Ectodermal cell (in vitro differentiated cells): ENCODE measurements at regions not wholly inside any gene's neighbourhood (a gene's known extent, or its start where the extent isn't known, plus 50 kb on each side); places are given as distances from the start of the nearest gene placed in this dataset.
"Not testable (repeated sequence)": the region's sequence is repeated elsewhere in the genome, so short reads cannot be mapped to it uniquely, and the experiment has no call there.

ENCODE experiments used
- H3K27ac ChIP-seq: 2 replicates; pipeline ENCODE4 v1.7.0; 2013; ENCODE audit warnings: mild to moderate bottlenecking, low read depth, low read length; ENCODE audit not compliant: insufficient read depth, poor library complexity, severe bottlenecking
- H3K27me3 ChIP-seq: 2 replicates; pipeline ENCODE4 v1.7.0; 2013; ENCODE audit warnings: mild to moderate bottlenecking, low read length; ENCODE audit not compliant: insufficient read depth, control insufficient read depth, poor library complexity, severe bottlenecking
- H3K36me3 ChIP-seq: one replicate; pipeline ENCODE4 v1.7.0; 2013; ENCODE audit warnings: low read length; ENCODE audit not compliant: control insufficient read depth, insufficient read depth
- H3K4me1 ChIP-seq: one replicate; pipeline ENCODE4 v1.7.0; 2013; ENCODE audit warnings: low read length; ENCODE audit not compliant: control insufficient read depth, insufficient read depth
- H3K4me3 ChIP-seq: 2 replicates; pipeline ENCODE4 v1.7.0; 2013; ENCODE audit warnings: low read depth, low read length, control low read depth; ENCODE audit not compliant: insufficient read depth
- H3K9me3 ChIP-seq: 2 replicates; pipeline ENCODE4 v1.7.0; 2013; ENCODE audit warnings: mild to moderate bottlenecking, low read length, moderate library complexity; ENCODE audit not compliant: control insufficient read depth
- WGBS, 2 experiments: methylation state at CpG; one replicate each; pipeline ENCODE4 v1.1.7; 2013; ENCODE audit warnings: missing lambda C conversion rate in 2 of 2; 5-methylcytosine and 5-hydroxymethylcytosine counted together

- H3K27ac ChIP-seq = no peak overlapping the region
- no peaks in the 10 kb centered on the region for H3K27me3 ChIP-seq
- H3K36me3 ChIP-seq = no peaks in the 10 kb centered on the region
- 85 to 98% methylated on average over 4 of the region's 4 CpGs for WGBS, 2 experiments
- H3K4me3 ChIP-seq = no peak overlapping the region
- H3K9me3 ChIP-seq = no peaks in the 10 kb centered on the region
- H3K4me1 ChIP-seq = no peaks in the 10 kb centered on the region
Observed at GRCh38 chr4:187499956-187500355, 495.6 kb upstream of the ZFP42 start.

- Histone ChIP-seq H3K27ac (no peak overlapping the region), H3K4me1 (no peaks in the 10 kb centered on the region), H3K36me3 (no peaks in the 10 kb centered on the region), H3K27me3 (no peaks in the 10 kb centered on the region), H3K9me3 (no peaks in the 10 kb centered on the region), H3K4me3 (no peak overlapping the region)
- WGBS, 2 experiments = 94 to 100% methylated on average over 1 of the region's 1 CpG
Observed at GRCh38 chr4:187500796-187501195, 494.8 kb upstream of the ZFP42 start.

- Histone ChIP-seq H3K36me3 (no peaks in the 10 kb centered on the region), H3K27me3 (no peaks in the 10 kb centered on the region), H3K4me1 (no peaks in the 10 kb centered on the region), H3K27ac (no peak overlapping the region), H3K4me3 (no peak overlapping the region), H3K9me3 (no peaks in the 10 kb centered on the region)
- 94 to 97% methylated on average over 8 of the region's 8 CpGs for WGBS, 2 experiments
Observed at GRCh38 chr4:187501731-187502130, 493.8 kb upstream of the ZFP42 start.

GRCh38 chr4:187504974-187505797, 490.4 kb upstream of the ZFP42 start:
- 88 to 89% methylated on average over 55 of the region's 55 CpGs for WGBS, 2 experiments
- Histone ChIP-seq H3K4me3 (no peak overlapping the region), H3K4me1 (no peaks in the 10 kb centered on the region), H3K36me3 (no peaks in the 10 kb centered on the region), H3K27ac (no peak overlapping the region), H3K9me3 (no peaks in the 10 kb centered on the region), H3K27me3 (no peaks in the 10 kb centered on the region)

GRCh38 chr4:187505798-187506141, 489.8 kb upstream of the ZFP42 start:
- not testable (repeated sequence) for H3K27ac ChIP-seq, H3K4me3 ChIP-seq, H3K9me3 ChIP-seq, H3K4me1 ChIP-seq, H3K36me3 ChIP-seq, H3K27me3 ChIP-seq
- WGBS, 2 experiments = 92 to 95% methylated on average over 21 to 23 of the region's 23 CpGs

GRCh38 chr4:187516224-187516623, 479.3 kb upstream of the ZFP42 start:
- 93 to 100% methylated on average over 1 of the region's 1 CpG for WGBS, 2 experiments

GRCh38 chr4:187541666-187542065, 453.9 kb upstream of the ZFP42 start:
- no peaks in the 10 kb centered on the region for H3K4me1 ChIP-seq
- no peaks in the 10 kb centered on the region for H3K27me3 ChIP-seq
- 95 to 97% methylated on average over 6 of the region's 6 CpGs for WGBS, 2 experiments
- no peaks in the 10 kb centered on the region for H3K36me3 ChIP-seq
- H3K4me3 ChIP-seq = no peak overlapping the region
- H3K27ac ChIP-seq = no peak overlapping the region
- no peaks in the 10 kb centered on the region for H3K9me3 ChIP-seq

More at GRCh38 chr4:187516224-187516623, 479.3 kb upstream of the ZFP42 start:
- H3K27me3 ChIP-seq = no peaks in the 10 kb centered on the region
- no peaks in the 10 kb centered on the region for H3K9me3 ChIP-seq
- H3K27ac ChIP-seq = no peak overlapping the region
- no peaks in the 10 kb centered on the region for H3K36me3 ChIP-seq
- H3K4me3 ChIP-seq = no peak overlapping the region
- H3K4me1 ChIP-seq = no peaks in the 10 kb centered on the region

GRCh38 chr4:187544461-187545053, 451.0 kb upstream of the ZFP42 start:
- WGBS, 2 experiments = 88 to 93% methylated on average over 4 of the region's 4 CpGs
- H3K9me3 ChIP-seq = no peaks in the 10 kb centered on the region
- no peaks in the 10 kb centered on the region for H3K36me3 ChIP-seq

GRCh38 chr4:187547316-187547715, 448.3 kb upstream of the ZFP42 start:
- H3K36me3 ChIP-seq = no peaks in the 10 kb centered on the region
- 91 to 92% methylated on average over 5 of the region's 5 CpGs for WGBS, 2 experiments
- H3K27me3 ChIP-seq = no peaks in the 10 kb centered on the region
- H3K27ac ChIP-seq = no peak overlapping the region
- no peaks in the 10 kb centered on the region for H3K4me1 ChIP-seq
- no peaks in the 10 kb centered on the region for H3K9me3 ChIP-seq
- no peak overlapping the region for H3K4me3 ChIP-seq

More at GRCh38 chr4:187544461-187545053, 451.0 kb upstream of the ZFP42 start:
- Histone ChIP-seq H3K4me1 (no peaks in the 10 kb centered on the region), H3K4me3 (no peak overlapping the region), H3K27ac (no peak overlapping the region), H3K27me3 (no peaks in the 10 kb centered on the region)

GRCh38 chr4:187550256-187550950, 445.2 kb upstream of the ZFP42 start:
- Histone ChIP-seq H3K27ac (no peak overlapping the region), H3K9me3 (no peaks in the 10 kb centered on the region)
- 86 to 95% methylated on average over 2 to 4 of the region's 5 CpGs for WGBS, 2 experiments

More at GRCh38 chr4:187550256-187550950, 445.2 kb upstream of the ZFP42 start:
- Histone ChIP-seq H3K4me3 (no peak overlapping the region), H3K36me3 (no peaks in the 10 kb centered on the region), H3K4me1 (no peaks in the 10 kb centered on the region), H3K27me3 (no peaks in the 10 kb centered on the region)
